ENCODE measurements at regions not wholly inside any gene's neighbourhood (a gene's known extent, or its start where the extent isn't known, plus 50 kb on each side); places are given as distances from the start of the nearest gene placed in this dataset.

GRCh38 chr5:104325356-104325755 lies 762.8 kb upstream of the NUDT12 start:
- TF ChIP-seq, protein P1, sequence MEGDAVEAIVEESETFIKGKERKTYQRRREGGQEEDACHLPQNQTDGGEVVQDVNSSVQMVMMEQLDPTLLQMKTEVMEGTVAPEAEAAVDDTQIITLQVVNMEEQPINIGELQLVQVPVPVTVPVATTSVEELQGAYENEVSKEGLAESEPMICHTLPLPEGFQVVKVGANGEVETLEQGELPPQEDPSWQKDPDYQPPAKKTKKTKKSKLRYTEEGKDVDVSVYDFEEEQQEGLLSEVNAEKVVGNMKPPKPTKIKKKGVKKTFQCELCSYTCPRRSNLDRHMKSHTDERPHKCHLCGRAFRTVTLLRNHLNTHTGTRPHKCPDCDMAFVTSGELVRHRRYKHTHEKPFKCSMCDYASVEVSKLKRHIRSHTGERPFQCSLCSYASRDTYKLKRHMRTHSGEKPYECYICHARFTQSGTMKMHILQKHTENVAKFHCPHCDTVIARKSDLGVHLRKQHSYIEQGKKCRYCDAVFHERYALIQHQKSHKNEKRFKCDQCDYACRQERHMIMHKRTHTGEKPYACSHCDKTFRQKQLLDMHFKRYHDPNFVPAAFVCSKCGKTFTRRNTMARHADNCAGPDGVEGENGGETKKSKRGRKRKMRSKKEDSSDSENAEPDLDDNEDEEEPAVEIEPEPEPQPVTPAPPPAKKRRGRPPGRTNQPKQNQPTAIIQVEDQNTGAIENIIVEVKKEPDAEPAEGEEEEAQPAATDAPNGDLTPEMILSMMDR (conservative IDR thresholded peaks at IDR 0.05; ENCODE audit: low read depth, low read length): no peak
- TF ChIP-seq EZH2 (IDR thresholded peaks at IDR 0.05; ENCODE audit: borderline replicate concordance, low read depth, low read length, poor library complexity, severe bottlenecking): no peak

Measured in A673 (cell line).